ENCODE measurements at regions not wholly inside any gene's neighbourhood (a gene's known extent, or its start where the extent isn't known, plus 50 kb on each side); places are given as distances from the start of the nearest gene placed in this dataset.

DNA sequence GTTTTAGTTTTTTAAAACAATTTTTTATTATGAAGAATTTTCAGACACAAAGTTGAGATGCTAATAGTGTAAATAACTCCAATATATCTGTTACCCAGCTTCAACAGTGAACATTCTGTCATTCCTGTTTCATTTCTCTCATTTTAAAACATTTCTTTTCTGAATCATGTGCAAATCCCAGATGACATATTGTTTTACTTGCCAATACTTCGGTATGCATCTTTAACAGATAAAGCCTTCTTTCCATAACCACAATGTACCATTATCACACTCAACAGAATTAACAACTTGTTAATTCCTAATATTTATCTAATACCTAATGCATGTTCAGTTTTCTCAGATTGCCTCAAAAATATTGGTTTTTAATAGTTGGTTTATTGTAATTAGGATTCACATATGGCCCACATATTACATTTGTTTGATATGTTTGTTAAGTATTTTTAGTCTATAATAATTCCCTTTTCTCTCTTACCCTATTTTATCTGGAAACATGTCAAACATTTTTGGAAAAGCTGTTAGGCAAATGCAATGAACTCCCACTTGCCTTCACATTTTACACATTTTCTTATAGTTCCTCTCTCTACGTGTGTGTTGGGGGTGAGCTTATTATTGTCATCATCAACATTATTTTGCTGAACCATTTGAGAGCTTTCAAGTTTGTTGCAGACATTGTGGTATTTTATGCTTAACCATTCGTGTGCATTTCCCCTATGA, 58.7 kb upstream of the ANKRD55 start:
- DNase-seq, result no peak
- ChIA-PET POLR2A (interaction anchor here (0.7 kb wide), 1 partner anchor 37 kb away, joined by 3 read pairs; no protein-coding TSS in a partner anchor), CTCF (interaction anchor here (0.9 to 1.8 kb wide), 3 partner anchors 10 to 25 kb away, joined by 3 to 6 read pairs (median 4); no protein-coding TSS in a partner anchor)
- TF ChIP-seq CTCF (IDR thresholded peaks at IDR 0.05), result no peak
- Mint-ChIP-seq H3K36me3 (ENCODE audit: low read depth) (no peaks in the 10 kb centered on the region), H3K4me3 (no peak overlapping the region), H3K4me1 (ENCODE audit: low read depth) (peaks cover 5% of the 10 kb centered on the region), H3K27ac (no peak overlapping the region), H3K27me3 (no peaks in the 10 kb centered on the region), H3K9me3 (no peaks in the 10 kb centered on the region)
- intact Hi-C loops (cut with micrococcal nuclease), result no loop called here
- ATAC-seq, result no peak

DNA sequence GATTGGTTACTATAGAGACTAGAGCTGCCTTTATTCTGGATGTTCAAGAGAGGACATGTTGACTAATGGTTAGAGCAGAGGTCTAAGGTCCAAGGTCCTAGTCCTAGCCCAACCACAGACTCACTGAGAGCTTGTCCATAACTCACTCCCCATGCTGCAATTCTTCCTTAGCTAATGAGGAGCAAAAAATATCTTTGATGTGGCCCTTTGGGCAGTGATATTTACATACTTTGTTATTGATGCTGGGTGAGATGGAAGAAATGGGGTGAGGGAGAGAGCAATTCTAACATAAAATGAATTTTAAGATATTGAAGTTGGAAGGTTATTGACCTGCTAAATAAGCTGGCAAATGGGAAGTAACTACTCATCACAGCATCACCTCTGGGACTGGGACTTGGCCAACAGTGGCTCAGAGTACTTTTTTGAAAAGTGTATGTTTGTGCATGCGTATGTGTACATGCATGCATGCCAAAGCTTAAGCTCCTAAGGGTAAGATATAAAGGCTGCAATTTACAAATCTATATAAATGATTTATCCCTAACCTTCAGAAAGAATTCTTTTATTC, 58.0 kb upstream of the ANKRD55 start:
- ChIA-PET CTCF (interaction anchor here (0.9 to 1.8 kb wide), 2 partner anchors 9 to 25 kb away, joined by 3 to 4 read pairs; no protein-coding TSS in a partner anchor), POLR2A (no interaction called here)
- H3K27ac Mint-ChIP-seq, result no peak overlapping the region
- TF ChIP-seq CTCF (IDR thresholded peaks at IDR 0.05), result no peak
- no peaks in the 10 kb centered on the region for H3K36me3 Mint-ChIP-seq (ENCODE audit: low read depth)
- intact Hi-C loops (cut with micrococcal nuclease), result no loop called here
- no peak for ATAC-seq
- peaks cover 5% of the 10 kb centered on the region for H3K4me1 Mint-ChIP-seq (ENCODE audit: low read depth)
- no peak overlapping the region for H3K4me3 Mint-ChIP-seq
- H3K9me3 Mint-ChIP-seq, result no peaks in the 10 kb centered on the region
- no peaks in the 10 kb centered on the region for H3K27me3 Mint-ChIP-seq
- DNase-seq, result no peak

GRCh38 chr5:56290378-56291078, 57.4 kb upstream of the ANKRD55 start:
- H3K4me3 Mint-ChIP-seq, result no peak overlapping the region
- ChIA-PET CTCF (interaction anchor here (0.9 to 1.8 kb wide), 2 partner anchors 9 to 26 kb away, joined by 3 to 4 read pairs; no protein-coding TSS in a partner anchor), POLR2A (no interaction called here)
- no peak overlapping the region for H3K27ac Mint-ChIP-seq
- H3K9me3 Mint-ChIP-seq, result no peaks in the 10 kb centered on the region
- intact Hi-C loops (cut with micrococcal nuclease), result no loop called here
- DNase-seq (no peak), ATAC-seq (no peak)
- H3K4me1 Mint-ChIP-seq (ENCODE audit: low read depth), result peaks cover 5% of the 10 kb centered on the region
- no peaks in the 10 kb centered on the region for H3K36me3 Mint-ChIP-seq (ENCODE audit: low read depth)
- H3K27me3 Mint-ChIP-seq, result no peaks in the 10 kb centered on the region
- no peak for TF ChIP-seq CTCF (IDR thresholded peaks at IDR 0.05)

DNA sequence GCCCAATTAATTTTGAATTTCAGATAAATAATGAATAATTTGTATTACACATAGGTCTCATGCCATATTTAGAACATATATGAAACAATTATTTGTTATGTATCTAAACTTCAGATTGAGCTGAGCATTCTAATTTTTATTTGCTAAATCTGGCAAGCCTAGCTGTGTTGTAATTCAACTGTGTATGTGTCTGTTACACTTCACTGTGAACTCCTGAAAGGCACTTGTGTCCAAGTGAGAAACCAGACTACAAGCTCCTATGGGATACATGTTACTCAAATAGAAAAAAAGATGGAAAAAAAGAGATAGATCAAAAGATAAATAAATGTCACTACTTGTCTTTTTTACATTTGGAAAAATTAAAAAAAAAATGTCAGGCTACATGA, 56.5 kb upstream of the ANKRD55 start:
- DNase-seq (no peak), ATAC-seq (no peak)
- ChIA-PET POLR2A (no interaction called here), CTCF (interaction anchor here (0.8 kb wide), 1 partner anchor 19 kb away, joined by 3 read pairs; no protein-coding TSS in a partner anchor)
- Mint-ChIP-seq H3K4me3 (no peak overlapping the region), H3K27ac (no peak overlapping the region), H3K36me3 (ENCODE audit: low read depth) (no peaks in the 10 kb centered on the region), H3K27me3 (no peaks in the 10 kb centered on the region), H3K4me1 (ENCODE audit: low read depth) (peaks cover 5% of the 10 kb centered on the region), H3K9me3 (no peaks in the 10 kb centered on the region)
- intact Hi-C loops (cut with micrococcal nuclease), result no loop called here
- no peak for TF ChIP-seq CTCF (IDR thresholded peaks at IDR 0.05)

Measured in activated CD8-positive, alpha-beta T cell treated with anti-CD3 and anti-CD28 coated beads for 36 hours (primary cell).